HG02981 (cell line): ENCODE measurements at regions not wholly inside any gene's neighbourhood (a gene's known extent, or its start where the extent isn't known, plus 50 kb on each side); places are given as distances from the start of the nearest gene placed in this dataset.

Experiments used
- ATAC-seq: cut with Tn5 transposase; IDR thresholded peaks from one replicate; pipeline ENCODE4 v1.9.1; 2021; ENCODE audit warnings: mild to moderate bottlenecking, moderate library complexity; ENCODE audit not compliant: unreplicated experiment

DNA sequence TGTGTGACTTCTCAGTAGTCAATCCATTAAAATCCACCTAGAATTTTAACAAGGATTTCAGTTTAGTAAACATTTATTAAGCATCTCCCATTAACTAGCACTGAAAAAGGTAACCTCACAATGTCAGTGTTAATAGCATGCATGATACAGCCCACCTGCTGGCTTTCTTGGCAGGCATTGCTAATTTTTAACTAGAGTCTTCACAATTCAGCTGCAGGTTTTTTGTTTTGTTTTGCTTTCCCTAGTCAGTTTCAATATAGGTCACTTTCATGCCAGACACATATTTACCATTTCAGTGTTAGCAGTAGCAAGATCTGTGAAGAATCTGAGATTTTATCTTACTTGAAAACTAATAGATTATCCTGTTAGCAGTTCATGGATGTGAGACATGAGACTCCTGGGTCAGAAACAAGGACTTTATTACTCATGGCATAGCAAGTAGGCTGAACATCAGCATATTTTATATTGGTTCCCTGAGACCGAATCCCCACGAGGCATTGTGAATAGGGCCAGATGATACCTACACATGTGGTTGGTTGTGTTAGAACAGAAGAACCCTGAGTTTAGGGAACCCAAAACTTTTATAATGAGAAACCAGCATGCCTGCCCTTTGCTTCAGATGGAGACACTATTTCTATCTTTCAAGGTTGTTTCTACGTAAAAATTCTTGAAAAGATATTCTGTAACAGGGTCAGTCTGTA is 198.0 kb upstream of the HTR2A start:
- peak; percentile 97 for ATAC-seq

DNA sequence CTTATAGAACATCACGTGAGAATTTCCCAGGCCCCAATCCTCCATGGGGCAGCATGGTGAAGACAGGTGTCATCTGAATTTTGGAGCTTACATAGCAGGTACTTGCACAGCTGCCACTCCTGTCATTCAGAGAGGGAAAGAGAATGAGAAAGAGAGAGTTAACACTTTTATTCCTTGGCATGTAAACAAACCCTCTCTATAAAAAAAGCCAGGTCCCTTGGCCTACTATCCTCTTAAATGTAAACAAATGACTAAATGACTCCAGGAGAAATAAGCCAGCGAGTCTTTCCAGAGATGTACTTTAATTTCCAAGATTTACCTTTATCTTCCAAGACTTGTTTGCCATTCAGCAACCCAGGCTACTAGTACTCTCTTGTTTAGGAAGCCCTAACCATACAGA is 195.3 kb upstream of the HTR2A start:
- ATAC-seq: no peak

DNA sequence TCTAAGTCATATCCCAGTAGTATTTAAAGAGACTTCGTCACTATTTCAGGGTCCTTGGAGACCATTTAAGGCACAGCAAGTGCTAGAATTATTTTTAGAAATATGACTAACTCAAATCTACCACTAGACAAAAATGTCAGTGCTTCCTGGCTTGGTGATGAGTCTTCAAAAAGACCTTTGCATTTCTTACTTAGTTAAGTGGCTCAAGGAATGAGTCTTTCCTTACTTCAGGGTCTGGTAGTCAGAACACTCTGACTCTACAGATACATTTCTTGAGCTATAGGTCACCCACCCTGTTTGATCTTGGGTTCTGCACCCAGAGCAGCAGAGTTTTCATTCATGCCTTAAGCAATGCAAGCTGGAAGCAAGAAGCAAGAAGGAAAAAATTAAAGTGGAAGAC is 191.0 kb upstream of the HTR2A start:
- ATAC-seq: no peak

DNA sequence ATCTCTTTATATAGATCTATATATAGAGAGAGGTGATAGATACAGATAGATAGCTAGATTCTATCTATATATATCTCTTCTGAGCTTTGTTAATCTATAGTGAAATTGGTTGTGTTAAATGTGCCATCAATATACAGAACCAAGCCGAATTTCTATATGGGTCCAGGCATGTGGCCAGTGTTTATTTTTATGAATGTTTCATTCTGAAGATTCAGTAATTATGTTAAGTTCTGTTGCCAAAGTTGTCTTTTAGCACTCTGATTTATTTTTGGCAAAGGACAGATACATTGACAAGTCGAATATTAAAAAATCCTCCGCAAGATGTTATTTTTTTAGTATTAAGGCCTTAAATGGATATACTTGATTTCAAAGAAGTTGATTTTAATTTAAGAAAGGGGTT is 190.4 kb upstream of the HTR2A start:
- no peak for ATAC-seq

DNA sequence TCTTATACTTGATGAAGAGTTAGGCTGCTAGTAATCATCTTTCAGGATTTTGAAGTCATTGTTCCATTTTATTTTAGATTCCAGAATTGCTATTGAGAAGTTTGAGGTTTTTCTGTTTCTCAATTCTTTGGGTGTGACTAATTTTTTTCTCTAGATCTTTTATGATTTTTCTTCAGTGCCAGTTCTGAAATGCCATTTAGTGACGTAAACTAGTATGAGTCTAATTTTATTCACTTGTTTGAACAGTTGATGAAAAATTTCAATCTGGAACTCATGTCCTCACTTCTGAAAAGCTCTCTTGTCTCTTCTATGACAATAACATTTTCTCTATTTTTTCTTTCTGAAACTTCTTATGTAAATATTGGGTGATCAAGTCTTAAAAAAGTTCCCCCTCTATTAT is 188.5 kb upstream of the HTR2A start:
- ATAC-seq: no peak

DNA sequence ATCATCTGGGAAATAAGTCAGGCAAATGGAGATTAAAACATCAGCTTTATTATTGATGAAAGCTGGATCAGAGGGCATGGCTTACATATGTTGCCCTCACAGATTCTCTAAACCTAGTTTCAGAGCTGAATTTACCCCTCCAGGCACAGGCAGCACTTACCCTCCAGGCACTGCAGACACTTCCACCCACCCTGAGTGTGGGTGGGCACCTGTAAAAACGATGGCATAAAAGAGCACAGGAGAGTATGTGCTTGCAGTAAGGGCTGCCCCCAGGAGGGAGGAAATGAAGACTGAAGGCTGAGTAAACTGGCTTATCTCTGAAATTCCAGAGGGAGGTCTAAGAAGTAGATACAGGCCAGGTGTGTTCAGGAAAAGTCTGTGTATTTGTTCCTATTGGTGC is 185.0 kb upstream of the HTR2A start:
- no peak for ATAC-seq

DNA sequence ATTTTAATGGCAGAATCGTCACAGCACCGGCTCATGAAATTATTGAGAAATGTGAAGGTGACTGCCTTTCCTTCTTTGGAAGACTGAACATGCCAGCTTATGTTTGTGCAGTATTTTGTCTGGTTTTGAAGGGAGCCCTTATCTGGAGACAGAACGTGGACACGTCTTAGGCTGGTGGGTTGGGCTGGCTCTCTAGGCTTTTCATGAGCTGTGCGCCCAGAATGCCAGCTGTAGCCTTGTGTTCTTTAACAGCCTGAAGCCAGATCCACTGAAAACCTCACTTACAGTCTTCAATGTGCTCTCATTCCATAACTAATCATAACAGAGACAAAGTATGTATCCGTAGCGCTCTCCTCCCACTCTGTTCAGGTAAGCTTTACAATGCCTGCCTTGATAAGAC is 184.4 kb upstream of the HTR2A start:
- ATAC-seq: no peak

DNA sequence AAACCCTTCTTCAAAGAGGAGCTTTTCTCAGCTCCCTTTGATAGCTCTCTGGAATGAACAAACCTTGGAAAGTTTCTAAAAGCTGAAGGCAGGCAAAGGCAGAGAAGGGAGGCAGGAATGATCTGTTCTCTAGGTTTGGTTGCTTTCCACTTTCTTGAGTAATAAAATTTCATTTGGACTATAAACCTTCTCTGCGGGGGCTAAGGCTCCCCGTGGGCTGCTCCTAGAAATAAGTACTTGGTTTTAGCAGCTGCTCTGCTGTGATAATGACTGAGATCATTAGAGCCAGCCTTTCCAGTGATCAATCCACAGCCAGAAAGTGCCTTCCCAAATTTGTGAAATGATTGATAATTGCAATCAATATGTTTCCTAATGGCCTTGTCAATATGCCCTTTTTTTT is 183.8 kb upstream of the HTR2A start:
- ATAC-seq: no peak

DNA sequence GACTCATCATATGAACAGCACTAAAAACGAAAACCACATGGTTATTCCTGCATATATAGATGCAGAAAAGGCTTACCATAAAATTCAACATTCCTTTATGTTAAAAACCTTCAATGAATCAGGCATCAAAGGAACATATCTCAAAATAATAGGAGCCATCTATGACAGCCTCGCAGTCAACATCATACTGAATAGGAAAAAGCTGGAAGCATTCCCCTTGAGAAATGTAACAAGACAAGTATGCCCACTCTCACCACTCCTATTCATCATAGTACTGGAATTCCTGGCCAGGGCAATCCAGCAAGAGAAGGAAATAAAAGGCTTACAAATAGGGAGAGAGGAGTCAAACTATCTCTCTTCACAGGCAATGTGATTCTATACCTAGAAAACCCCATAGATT is 179.6 kb upstream of the HTR2A start:
- ATAC-seq: no peak

DNA sequence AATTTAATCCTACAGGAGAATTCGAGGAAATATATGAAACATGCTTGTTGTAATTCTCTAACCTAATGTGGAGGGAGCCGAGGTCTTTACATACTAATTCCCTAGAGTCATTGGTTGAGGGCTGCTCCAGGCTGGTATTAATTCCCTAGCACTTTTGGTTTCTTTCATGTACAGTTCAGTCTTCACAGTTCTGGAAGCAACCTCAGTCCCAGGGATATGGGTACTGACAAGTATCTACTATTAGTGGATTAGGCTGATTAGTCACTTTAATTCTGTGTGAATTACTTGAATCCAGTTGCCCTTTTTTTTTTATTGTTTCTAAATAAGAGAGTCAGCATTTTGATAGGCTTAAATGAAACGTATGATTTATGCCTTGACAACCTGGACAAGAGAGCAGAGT is 172.3 kb upstream of the HTR2A start:
- ATAC-seq: no peak

DNA sequence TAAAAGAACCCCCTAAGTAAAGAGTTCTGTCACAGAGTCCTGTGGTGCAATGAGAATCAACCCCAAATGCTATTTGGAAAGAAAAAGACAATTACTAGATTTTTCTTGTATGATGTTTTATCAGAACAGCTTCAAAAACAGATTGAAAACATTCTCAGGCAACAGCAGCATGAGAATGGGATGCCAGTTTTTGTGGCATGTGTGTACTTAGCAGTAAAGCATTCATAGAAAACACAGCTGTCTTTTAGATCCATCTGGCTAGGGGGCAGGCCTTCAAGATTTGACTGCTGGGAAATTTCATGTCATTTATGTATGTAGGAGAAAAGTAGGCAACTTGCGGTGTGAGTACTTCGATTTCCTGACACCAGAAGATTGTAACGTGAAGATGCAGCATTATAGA is 170.5 kb upstream of the HTR2A start:
- ATAC-seq: no peak

DNA sequence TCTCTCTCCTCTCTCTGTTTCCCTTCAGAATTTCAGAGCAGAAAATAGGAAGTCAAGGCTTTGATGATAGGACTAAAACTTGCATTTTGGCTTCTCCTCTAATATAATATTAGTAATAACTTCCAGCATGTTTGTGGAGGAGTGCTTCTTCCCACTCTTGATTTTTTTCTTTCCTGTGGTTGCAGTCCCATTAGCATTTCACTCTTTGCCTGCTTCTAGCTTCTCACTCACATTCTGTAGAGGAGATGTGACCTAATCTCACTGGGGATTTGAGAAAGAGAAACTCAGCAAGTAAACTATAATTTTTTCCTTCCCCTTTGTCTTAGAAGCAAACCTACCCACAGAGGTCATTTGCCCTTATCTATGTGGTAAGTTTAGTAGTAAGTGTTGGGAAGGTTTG is 169.4 kb upstream of the HTR2A start:
- no peak for ATAC-seq

DNA sequence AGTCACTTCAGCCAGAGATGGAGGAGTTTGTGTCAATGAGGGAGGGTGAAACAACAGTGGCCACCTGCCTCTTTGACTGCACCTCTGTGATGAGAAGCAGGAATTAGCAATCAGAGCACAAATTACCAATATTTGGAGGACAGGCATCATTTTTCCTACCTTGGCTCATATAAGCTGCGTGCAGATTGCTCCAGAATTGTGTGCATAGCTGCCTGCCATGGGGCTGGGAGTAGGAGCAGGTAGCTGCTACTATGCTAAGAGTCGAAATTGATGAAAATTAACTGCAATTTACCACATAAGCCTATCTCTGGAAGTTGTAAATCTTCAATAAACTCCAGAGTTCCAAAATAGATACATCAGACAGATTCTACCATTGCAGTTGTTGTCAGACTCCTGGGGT is 167.5 kb upstream of the HTR2A start:
- no peak for ATAC-seq

DNA sequence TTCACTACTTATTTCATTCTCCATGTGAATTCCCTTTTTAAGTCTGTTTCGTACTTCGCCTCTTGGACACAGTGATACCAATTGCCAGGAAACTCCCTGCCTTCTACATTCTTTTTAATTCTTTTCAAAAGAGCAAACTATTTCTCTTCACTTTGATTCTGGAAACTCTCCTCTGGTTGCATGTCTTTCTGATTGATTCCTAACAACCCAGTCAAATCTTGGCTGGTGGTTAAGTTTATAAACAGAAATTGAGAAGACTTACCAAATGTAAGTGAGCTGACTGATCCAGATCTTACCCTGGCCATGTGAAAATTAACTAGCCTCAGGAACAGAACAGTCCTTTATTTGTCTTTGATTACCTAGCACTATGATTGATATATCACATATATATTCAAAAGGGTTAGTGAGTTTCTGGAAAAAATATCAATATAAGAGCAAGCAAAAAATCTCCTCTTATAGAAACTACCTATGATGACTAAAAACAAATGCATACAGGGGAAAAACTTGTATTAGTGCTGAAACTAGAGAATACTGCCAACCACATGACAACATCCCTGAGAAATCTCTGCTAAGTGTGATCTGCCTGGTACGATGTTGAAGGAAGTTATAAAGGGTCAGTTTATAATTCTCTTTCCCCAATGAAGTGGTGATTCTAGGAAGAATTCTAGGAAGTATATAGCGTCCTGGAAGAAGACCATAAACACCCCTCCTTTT is 152.6 kb upstream of the HTR2A start:
- ATAC-seq: no peak

DNA sequence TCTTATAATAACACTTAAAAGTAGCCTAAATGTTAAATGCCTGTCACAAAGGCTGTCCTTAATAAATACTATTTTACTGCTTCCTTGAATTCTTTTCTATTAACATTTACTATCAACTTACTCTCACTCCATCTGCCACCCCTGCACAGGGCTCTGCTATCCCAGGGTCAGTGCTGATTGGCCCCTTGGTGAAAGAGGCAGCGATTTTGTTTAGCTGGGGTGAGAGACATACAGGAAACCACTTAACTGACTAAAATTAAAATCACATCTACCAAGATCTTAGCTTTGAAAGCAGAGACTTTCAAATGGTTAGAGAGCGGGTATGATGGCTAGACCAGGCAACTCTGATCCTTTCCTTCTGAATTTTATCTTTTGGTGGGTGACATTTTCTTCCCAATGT is 149.9 kb upstream of the HTR2A start:
- ATAC-seq: no peak

DNA sequence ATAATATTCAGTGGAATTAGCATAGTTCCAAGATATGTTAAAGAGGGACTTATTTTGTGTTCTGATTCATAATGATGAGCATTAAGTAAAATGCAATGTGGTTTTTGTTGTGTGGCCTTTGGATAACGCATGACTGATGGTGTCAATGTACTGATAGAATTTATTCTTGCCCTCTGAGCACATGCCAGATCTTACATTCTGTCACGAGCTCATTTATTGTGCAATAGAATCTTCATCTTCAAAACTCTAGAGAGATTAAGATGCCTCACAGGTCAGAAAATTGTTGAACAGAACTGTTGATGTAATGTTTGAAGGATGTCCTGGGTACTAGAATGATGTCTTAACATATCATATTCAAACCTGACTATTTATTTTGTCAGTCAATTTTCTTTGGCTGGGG is 148.0 kb upstream of the HTR2A start:
- no peak for ATAC-seq

DNA sequence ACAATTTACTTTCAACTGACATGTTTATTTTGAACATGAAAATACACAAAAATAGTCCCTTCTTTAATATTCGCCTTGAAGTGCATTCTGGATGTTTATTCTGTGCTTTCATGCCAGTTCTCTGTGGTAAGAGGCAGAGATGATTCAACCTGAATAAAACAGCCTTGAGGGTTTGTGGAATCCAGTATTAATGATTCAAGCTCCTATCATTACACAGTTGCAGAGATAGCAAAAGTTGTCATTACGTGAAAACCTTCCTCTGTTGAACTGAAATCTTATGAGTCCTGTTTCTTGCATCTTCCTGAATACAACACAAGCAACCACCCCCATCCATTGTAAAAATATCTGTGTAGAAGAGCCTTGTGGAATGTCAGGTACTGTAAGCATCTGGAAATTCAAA is 142.3 kb upstream of the HTR2A start:
- ATAC-seq: no peak

DNA sequence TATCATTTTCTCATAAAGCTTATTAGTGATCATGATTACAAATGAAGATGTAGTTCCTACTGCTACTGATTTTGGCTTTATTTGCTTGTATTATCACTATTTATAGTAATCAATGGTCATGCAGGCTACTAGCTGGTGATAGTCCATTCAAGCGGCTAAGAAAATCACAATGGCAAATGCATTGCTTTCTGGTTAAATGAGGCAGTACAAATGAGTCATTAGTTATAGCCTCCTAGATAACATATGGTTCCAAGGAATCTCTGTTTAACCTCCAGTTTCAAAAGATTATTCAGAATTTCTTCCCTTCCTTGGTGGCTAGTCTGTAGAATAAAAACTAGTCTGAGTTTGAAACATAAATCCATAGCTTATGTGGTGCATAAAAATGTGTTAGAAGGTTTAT is 141.3 kb upstream of the HTR2A start:
- ATAC-seq: no peak

DNA sequence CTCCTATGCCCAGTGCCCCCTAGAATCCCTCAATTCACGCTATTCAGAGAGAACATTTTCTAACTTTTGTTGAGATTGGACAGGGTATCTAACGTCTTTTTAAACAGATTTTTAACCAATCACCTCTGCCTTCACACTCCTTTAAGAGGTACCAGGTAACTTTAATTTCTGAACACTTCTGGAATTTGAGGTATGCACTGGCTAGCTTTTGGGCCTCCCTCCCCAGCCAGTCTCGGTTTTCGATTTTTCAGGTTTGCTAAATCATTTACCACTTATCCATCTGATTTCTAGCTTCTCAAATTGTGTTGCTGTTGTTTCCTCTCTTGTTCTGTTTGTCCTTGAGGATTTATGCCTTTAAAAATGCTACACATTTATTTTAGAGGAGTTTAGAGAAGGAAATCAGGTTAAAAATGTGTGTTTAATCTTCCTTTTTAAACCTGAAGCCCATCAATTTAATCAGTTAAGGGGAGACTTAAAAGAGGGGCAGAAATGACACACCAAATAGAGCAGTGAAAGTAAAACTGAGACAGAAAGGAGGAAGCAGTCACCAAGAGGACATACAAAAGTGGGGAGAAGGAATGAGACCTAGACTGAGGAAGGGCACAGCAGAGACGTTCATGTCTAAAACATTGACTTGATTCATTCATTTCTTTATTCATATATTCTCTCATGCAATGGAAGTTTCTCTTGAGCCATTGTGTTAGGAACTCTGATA is 139.6 kb upstream of the HTR2A start:
- peak; percentile 100 for ATAC-seq

DNA sequence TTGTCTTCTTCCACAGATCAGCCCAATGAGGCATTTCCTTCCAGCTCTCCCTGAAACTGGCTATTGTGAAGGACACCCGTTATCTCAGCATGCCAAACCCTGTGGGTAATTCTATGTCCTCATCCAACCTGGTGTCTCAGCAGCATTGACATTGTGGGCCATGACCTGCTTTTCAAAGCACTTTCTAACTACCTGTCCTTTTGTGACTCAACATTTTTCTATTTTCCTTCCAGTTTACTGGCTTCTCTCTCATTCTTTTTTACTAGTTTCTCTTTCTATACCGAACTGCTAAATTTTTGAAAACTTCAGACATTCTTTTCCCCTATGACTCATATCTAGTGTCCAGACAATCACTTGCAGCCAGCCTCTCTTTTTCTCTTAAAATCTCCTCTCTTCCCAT is 136.4 kb upstream of the HTR2A start:
- ATAC-seq: no peak

DNA sequence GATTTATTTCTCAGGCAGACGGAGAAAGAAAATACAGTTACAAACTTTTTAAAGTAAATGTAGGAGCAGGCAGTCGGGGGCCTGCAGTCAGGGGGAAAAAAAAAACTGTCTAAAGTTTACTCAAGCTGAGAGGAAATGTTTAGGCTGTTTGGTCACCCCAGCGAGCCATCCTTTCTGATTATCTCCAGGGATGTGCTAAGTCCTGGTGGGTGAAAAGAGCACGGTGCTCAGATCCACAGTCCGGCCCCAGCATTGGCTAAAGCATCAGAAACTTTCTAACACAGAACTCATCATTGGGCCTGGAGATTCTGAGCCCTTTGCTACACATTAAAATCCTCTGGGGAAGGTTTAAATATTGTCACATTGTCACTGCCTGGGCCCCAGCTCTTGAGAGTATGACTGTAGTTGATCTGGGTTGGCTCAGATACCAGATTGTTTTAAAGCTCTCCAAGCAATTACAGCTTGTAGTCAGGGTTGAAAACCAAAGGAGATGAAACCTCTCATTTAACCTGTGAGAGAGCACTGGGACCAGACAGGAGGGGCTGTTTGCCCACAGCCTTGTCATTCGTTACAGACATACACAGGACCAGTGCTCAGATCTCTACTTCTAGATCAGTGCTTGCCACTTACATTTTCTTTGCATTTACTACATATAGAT is 131.1 kb upstream of the HTR2A start:
- no peak for ATAC-seq
